GM18511 (cell line): ENCODE measurements at regions not wholly inside any gene's neighbourhood (a gene's known extent, or its start where the extent isn't known, plus 50 kb on each side); places are given as distances from the start of the nearest gene placed in this dataset.
A peak's percentile ranks its signal among the peaks of the same experiment; 100 is the strongest.

Experiments used
- ATAC-seq: cut with Tn5 transposase; IDR thresholded peaks from one replicate; pipeline ENCODE4 v1.9.1; 2021; ENCODE audit warnings: mild to moderate bottlenecking, moderate library complexity; ENCODE audit not compliant: unreplicated experiment

DNA sequence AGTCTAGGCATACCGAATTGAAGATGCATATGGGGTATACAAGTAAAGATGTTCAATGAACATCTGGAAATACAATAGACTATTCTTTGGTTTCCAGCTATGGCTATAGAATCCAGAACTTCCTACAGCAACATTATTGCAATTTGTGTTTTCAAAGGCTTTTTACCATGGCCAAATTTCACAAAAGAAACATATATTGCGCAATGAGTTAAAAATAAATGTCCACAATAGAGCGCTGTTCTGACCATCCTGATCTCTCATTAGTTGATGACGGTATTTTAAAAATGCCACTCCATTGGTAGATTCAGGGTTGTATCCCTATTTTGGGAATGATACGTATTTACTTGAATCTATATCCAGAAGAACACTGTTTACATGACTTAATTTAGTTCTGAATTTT, 139.2 kb downstream of the LINC00632 start:
- no peak for ATAC-seq

DNA sequence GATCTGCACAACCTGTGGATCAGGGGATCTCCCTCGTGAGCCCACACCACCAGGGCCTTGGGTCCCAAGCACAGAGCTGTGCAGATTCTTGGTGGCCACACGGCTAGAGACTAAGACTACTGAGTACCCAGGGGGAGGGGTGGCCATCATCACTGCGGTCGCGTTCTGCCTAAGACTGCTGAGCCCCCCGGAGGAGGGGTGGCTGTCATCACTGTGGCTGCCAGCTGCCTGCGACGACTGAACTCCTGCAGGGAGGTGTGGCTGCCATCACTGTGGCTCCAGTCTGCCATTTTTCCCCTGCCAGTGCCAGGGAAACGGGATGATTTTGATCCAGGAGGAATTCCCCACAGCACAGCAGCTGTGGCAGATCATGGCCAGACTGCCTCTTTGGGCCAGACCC, 141.7 kb upstream of the SPANXB1 start:
- ATAC-seq = no peak

DNA sequence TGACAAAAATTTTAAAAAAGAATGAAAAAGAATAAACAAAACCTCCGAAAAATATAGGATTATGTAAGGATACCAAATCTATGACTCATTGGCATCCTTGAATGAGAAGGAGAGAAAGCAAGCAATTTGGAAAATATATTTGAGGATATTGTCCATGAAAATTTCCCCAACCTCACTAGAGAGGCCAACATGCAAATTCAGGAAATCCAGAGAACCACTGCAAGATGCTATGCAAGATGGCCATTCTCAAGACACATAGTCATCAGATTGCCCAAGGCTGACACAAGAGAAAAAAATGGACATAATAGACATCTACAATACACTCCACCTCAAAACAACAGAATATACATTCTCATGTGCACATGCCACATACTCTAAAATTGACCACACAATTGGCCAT, 135.9 kb upstream of the SPANXB1 start:
- ATAC-seq = no peak

DNA sequence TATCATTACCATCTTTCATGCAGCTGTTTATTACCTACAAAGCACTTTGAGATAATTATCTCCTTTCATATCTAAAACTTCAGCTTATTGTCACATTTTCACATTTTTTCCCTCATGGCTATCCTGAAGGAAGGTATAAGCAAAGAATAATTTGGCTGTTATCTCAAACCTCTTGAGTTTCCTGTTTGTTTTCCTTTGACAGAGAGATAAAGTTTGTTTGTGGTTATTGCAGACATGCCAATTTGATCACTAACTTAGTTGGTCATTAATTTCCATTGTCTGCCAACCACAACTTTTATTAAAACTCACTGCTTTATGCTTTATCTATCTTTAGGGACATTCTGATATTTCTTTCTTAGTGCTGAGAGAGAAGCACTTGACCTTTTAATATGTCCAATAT, 89.8 kb upstream of the SPANXB1 start:
- ATAC-seq = no peak

DNA sequence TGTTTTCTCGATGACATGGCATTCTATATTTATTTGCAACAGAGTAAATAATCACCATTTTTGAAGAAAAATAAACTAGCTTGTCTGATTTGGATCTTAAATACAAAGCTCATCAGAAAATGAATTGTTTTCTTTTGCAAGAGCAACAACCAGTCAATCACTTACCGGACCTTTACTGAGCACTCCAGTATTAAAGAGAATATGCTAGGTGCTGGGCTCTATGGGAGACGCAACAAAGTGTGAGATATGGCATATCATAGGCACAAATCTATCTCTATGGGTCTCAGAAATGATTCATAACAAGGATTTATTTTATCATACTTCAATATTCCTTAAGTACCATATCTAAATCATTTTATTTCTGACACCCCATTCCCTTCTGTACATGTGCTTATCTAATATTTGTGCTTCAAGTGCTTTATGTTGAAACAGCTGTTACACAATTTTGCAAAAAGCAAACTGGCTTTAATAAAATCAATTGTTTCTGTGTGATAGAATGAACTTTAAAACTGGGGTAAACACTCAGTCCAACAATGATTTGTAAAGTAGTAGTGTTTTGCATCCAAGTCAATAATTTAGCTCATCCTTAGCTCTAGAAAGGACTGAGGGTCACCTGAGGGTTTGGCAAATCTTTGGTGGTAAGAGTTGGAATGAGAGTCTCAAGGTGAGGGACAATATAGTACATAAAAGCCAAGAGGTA, 88.4 kb upstream of the SPANXB1 start:
- no peak for ATAC-seq

DNA sequence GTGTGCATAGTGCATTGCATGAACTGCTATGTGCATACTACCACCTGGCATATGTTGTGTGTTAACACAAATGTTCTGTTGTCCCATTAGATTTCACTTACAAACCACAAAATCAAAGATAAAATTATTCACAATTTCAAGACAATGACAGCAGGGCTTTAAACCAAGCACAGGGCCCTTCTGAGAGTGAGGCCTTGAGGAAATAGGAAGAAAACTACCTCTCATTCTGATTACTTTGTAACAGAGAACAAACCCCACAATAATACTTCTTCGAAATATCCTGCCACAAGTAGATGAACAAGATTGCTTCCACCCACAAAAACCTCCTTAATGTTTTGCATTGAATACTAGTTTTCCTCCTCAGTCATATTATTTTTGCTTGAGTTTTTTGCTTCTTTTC, 85.5 kb upstream of the SPANXB1 start:
- no peak for ATAC-seq

DNA sequence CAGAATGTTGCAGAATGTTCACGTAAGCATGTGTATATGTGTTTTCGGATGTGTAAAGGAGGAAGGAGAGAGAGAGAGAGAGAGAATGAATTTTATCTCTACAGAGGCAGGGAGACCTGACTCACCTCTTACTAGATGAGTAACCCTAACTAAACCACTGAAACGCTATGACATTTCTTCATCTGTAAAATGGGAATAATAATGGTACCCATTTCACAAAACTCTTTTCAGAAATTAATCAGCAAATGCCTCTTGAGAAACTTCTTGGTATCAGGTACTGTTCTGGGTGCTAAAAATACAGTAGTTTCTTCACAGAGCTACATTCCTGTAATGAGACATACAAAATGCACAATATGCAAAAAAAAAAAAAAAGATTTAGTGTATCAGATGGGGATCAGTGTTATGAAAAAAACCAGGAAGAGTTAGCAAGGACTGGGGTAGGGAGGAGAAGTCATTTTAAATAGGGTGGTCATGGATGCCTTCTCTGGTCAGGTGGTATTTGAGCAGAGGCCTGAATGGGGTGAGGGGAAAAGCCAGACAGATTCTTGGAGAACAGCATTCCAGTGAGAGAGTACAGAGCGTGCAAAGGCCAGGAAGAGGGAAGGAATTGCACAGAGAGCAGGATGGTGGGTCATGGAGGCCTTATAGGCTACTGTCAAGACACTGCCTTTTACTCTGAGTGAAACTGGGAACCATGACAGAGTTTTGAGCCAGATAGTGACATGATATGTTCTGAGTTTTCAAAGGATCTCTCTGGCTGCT, 84.9 kb upstream of the SPANXB1 start:
- ATAC-seq = no peak

DNA sequence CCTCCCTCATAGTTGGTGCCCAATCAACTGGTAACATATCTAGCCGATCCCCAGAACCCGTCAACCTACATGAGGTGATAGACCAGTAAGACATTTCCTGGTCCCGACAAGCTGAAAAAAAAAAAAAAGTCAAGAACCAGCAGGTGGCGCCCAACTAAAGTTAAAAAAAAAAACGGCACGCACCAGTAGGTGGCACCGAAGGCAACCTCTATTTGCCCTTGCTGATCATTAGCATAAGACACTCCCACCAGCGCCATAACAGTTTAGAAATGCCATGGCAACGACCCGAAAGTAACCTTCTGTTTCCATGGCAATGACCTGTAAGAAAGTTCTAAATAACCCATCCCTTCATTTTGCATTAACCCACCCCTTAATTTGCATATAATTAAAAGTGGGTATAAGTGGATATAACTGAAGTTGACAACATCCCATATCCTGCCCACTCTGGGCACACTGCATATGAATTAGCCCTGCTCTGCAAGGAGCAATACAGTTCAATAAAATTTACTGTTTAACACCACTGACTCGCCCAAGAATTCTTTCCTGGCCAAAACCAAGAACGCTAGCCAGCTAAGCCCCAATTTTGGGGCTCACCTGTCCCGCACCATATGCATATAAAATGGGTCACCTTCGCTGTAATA, 83.9 kb upstream of the SPANXB1 start:
- ATAC-seq = peak; percentile 91

DNA sequence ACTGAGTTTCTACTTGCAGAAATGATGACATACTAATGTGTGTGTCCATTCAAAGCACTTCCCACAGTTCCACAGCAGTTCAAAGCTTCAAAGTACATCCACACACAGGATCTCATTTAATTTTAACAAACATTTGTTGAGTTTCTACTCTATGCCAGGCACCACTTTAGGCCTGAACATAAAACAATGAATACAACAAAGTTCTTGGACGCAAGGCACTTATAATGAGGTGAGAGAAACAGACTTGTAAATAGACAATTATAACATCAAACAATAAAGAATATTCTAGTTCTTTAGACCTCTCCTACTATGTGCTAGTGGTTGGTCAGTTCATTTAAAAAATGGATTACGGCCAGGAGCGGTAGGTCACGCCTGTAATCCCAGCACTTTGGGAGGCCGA, 82.0 kb upstream of the SPANXB1 start:
- ATAC-seq = no peak

DNA sequence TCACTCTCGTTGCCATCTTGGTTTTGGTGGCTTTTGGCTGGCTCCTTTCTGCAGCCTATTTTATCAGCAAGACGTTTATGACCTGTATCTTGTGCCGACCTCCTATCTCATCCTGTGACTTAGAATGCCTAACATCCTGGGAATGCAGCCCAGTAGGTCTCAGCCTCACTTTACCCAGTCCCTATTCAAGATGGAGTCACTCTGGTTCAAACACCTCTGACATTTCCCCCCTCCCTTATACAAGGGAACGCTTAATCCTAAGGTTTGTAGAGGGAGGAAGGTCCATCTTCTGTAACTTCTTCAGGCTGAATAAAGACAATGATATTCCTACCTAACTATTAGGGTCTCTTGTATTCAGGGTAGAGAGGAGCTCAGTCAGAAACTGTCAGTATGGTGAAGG, 79.3 kb upstream of the SPANXB1 start:
- ATAC-seq = no peak

DNA sequence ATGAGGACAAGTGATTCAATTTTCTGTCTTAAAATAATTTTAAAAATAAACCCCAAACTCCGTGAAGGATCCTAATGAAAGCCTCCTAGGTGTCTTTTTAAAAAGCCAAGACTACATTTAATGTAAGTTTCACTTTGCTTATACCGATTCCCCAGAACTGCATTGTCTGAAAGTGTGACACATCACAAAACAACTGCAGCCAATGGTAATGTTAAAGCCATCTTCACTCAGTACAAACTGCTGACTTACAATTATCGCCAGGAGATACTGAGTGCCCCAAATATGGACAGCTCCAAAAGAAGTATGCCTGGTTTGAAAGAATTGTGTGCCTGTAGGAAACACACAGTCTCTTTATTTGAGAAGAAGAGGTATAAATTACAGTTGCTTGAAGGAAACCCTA, 73.7 kb upstream of the SPANXB1 start:
- no peak for ATAC-seq

DNA sequence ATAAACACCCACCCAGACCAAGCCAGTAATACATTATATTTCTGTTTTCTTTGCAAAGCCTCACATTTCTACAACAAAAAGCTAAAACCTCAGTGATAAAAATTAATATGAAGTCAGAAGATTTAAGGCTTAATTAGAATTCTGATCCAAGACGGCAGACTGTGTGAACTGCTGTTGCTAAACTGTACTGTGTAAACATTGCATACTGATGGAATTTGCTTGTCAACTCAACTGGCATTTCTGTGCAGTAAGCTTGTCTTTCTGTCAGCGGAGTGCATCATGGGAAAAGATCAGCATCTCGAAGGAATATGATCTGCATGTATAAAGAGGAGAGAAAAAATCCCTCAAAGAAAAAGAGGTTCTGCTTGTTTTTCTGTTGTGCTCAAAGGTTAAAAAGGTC, 69.4 kb upstream of the SPANXB1 start:
- ATAC-seq = no peak

DNA sequence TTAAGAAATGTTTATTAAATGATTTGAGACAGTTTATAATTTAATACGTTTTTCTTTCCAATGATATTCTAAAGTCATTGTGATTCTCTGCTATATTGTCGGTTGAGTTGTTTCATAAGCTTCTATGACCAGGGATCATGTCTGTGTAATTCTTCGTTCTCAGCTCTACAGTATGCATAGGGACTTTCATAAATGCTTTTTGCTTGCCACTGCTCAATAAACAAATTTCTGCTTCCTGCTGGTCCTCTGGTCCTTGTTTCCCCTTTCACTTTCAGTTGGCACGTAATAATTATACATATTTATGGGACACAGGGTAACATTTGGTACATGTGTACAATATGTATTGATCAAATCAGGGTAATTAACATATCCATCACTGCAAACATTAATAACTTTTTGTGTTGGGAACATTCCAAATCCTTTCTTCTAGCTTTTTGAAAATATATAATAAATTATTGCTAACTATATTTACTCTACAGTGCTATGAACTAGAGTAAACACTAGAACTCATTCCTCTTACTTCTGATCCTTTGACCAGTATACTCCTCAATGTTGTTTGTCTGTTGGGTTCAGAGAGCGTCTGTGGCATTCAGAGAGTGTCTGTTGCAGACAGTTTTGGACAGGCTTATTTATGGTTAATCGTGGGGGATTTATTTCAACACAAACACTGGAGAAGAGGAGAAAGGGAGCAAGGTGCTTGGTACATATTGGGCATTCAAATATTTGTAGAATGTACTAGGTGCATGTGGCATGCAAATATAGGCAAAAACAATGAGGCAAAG, 68.3 kb upstream of the SPANXB1 start:
- no peak for ATAC-seq

DNA sequence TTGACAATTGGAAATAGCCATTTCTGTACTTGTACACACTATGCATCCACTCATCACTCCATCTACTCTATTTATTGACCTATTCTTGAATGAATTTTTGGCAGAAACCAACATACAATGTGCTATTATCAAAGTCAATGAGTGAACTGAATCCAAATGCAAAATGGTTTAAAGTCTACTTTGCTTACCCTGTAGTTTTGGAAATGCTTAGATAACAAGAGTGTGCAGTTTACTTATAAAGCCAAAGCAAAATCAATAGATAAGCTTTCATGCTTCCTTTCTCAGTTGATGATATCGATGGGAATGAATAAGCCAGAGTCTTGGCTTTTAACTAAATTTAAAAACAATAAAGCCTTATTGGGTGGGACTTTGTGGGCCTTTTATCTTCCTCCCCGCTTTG, 58.9 kb upstream of the SPANXB1 start:
- ATAC-seq = no peak

DNA sequence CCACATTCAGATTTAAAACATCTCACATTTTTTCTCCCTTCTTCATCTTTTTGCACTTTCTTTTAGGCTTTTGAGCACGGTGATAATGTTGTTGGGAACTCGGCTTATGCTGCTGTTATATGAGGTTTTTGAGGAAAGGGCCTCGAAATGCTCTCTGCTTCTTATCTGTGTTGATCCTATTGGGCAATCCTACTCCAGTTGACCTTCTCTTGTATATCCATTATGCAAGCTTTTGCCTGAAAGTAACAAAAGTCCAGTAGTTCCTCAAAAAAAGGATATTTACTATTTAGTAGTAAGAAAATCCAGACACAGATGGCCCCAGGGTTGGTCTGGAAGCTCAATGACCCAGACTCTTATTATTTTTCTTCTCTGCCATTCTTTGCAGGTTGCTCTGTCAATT, 57.7 kb upstream of the SPANXB1 start:
- ATAC-seq = no peak

DNA sequence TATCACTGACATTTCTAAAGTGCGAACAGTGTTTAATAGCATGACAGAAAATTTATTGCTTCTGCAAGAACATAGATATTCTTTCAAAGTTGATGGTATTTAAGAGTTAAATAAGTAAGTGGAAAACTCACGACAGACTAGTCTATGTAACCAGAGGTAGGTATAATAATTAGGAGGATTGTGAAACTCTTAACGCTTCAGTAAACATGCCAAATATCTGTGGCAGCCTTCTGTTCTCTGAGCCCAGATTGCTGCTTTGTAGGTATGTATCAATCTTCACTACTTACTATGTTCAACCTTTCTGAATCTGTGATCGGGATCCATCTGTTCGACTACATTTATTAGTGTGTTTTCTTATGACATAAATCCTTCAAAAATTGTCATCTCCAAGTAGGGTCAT, 53.6 kb upstream of the SPANXB1 start:
- no peak for ATAC-seq

DNA sequence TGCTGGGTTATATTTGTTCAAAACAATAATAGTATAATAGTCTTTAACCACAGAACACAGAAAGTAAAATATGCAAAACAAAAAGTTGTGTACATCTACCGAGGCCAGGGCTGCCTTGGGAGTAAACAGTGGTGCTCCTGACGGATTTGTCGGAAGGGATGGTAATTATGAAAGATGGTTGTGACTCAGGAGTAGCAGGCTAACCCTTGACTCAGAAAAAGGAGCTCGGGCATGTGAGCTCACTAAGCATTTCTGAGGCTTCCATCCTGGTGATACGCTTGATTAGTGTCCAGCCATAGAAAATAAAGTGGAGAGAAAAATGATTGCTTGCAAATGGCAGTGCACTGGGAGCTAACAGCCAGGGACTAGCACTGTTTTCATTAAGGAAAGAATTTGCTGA, 53.2 kb upstream of the SPANXB1 start:
- no peak for ATAC-seq
